DMS79 (cell line): ENCODE measurements at regions not wholly inside any gene's neighbourhood (a gene's known extent, or its start where the extent isn't known, plus 50 kb on each side); places are given as distances from the start of the nearest gene placed in this dataset.

Source experiments
- DNase-seq: peaks from one replicate; lab custom pipeline; 2025; lab: John Stamatoyannopoulos, UW

- no peak for DNase-seq
These were observed 107.8 kb downstream of the OGFRL1 start for GRCh38 chr6:71396410-71396801.

- DNase-seq: no peak
These were observed 110.7 kb downstream of the OGFRL1 start for GRCh38 chr6:71399279-71399678.

- no peak for DNase-seq
These were observed 112.2 kb downstream of the OGFRL1 start for GRCh38 chr6:71400852-71401251.

- no peak for DNase-seq
These were observed 113.5 kb downstream of the OGFRL1 start for GRCh38 chr6:71402096-71402495.

- DNase-seq: peak; percentile 14
These were observed 115.0 kb downstream of the OGFRL1 start for GRCh38 chr6:71403422-71404134.

- no peak for DNase-seq
These were observed 115.7 kb downstream of the OGFRL1 start for GRCh38 chr6:71404145-71404966.

GRCh38 chr6:71404967-71405278 lies 116.3 kb downstream of the OGFRL1 start:
- DNase-seq: no peak

- no peak for DNase-seq
These were observed 116.8 kb downstream of the OGFRL1 start for GRCh38 chr6:71405416-71405815.

GRCh38 chr6:71406865-71407860 lies 118.6 kb downstream of the OGFRL1 start:
- no peak for DNase-seq

- no peak for DNase-seq
These were observed 120.4 kb downstream of the OGFRL1 start for GRCh38 chr6:71408787-71409723.

GRCh38 chr6:71410164-71410566 lies 121.6 kb downstream of the OGFRL1 start:
- no peak for DNase-seq

GRCh38 chr6:71410681-71411080 lies 122.1 kb downstream of the OGFRL1 start:
- no peak for DNase-seq

- no peak for DNase-seq
These were observed 123.3 kb downstream of the OGFRL1 start for GRCh38 chr6:71411882-71412281.

GRCh38 chr6:71412559-71413140 lies 124.0 kb downstream of the OGFRL1 start:
- DNase-seq: no peak

GRCh38 chr6:71414486-71414885 lies 125.9 kb downstream of the OGFRL1 start:
- no peak for DNase-seq

GRCh38 chr6:71419217-71420094 lies 130.8 kb downstream of the OGFRL1 start:
- no peak for DNase-seq

- no peak for DNase-seq
These were observed 131.6 kb downstream of the OGFRL1 start for GRCh38 chr6:71420095-71420692.

- peak; percentile 74 for DNase-seq
These were observed 132.2 kb downstream of the OGFRL1 start for GRCh38 chr6:71420693-71421328.

GRCh38 chr6:71421611-71422010 lies 133.0 kb downstream of the OGFRL1 start:
- no peak for DNase-seq
